Trophoblast cell (in vitro differentiated cells and primary cell): ENCODE measurements at regions not wholly inside any gene's neighbourhood (a gene's known extent, or its start where the extent isn't known, plus 50 kb on each side); places are given as distances from the start of the nearest gene placed in this dataset.

Experiments used
- DNase-seq, 2 donors: peaks; one replicate each; pipeline ENCODE4 v3.0.0-alpha.2; 2016
- H2AFZ ChIP-seq: 2 replicates; pipeline ENCODE4 v1.6.1; 2013; ENCODE audit warnings: low read length, moderate library complexity, mild to moderate bottlenecking; ENCODE audit not compliant: insufficient read depth, poor library complexity
- H2AK5ac ChIP-seq: 2 replicates; pipeline ENCODE4 v1.6.1; 2013; ENCODE audit warnings: mild to moderate bottlenecking, low read length
- H2BK120ac ChIP-seq: 2 replicates; pipeline ENCODE4 v1.6.1; 2013; ENCODE audit warnings: low read length, mild to moderate bottlenecking, moderate library complexity; ENCODE audit not compliant: insufficient read depth, poor library complexity
- H2BK12ac ChIP-seq: 2 replicates; pipeline ENCODE4 v1.6.1; 2013; ENCODE audit warnings: mild to moderate bottlenecking, low read length, moderate library complexity
- H2BK5ac ChIP-seq: 2 replicates; pipeline ENCODE4 v1.6.1; 2013; ENCODE audit warnings: low read length, low read depth, moderate library complexity, mild to moderate bottlenecking; ENCODE audit not compliant: poor library complexity
- H3K14ac ChIP-seq: 2 replicates; pipeline ENCODE4 v1.6.1; 2013; ENCODE audit warnings: mild to moderate bottlenecking, low read length
- H3K18ac ChIP-seq: 2 replicates; pipeline ENCODE4 v1.6.1; 2013; ENCODE audit warnings: mild to moderate bottlenecking, low read length
- H3K23ac ChIP-seq: 2 replicates; pipeline ENCODE4 v1.6.1; 2013; ENCODE audit warnings: low read length
- H3K27ac ChIP-seq: 2 replicates; pipeline ENCODE4 v1.5.1; 2013; ENCODE audit warnings: low read depth, mild to moderate bottlenecking, inconsistent platforms, low read length, moderate library complexity
- H3K27me3 ChIP-seq: 2 replicates; pipeline ENCODE4 v1.6.1; 2013; ENCODE audit warnings: inconsistent platforms, mild to moderate bottlenecking, low read length, moderate library complexity; ENCODE audit not compliant: insufficient read depth
- H3K36me3 ChIP-seq, 2 experiments: 1 replicate in 1 of 2; 2 replicates in 1 of 2; pipeline ENCODE4 v1.6.1; 2013; ENCODE audit warnings: low read length in 2 of 2, mild to moderate bottlenecking in 2 of 2, moderate library complexity in 1 of 2; ENCODE audit not compliant: insufficient read depth in 2 of 2, control insufficient read depth in 1 of 2
- H3K4ac ChIP-seq: 2 replicates; pipeline ENCODE4 v1.6.1; 2013; ENCODE audit warnings: low read depth, mild to moderate bottlenecking, low read length, moderate library complexity
- H3K4me1 ChIP-seq, 2 experiments: 1 replicate in 1 of 2; 2 replicates in 1 of 2; pipeline ENCODE4 v1.6.1; 2013; ENCODE audit warnings: low read length in 2 of 2, mild to moderate bottlenecking in 2 of 2, moderate library complexity in 1 of 2; ENCODE audit not compliant: insufficient read depth in 2 of 2, control insufficient read depth in 1 of 2
- H3K4me2 ChIP-seq: 2 replicates; pipeline ENCODE4 v1.6.1; 2013; ENCODE audit warnings: inconsistent platforms, mild to moderate bottlenecking, low read length, moderate library complexity
- H3K4me3 ChIP-seq: 2 replicates; pipeline ENCODE4 v1.5.1; 2013; ENCODE audit warnings: mild to moderate bottlenecking, low read depth, low read length, inconsistent platforms
- H3K79me1 ChIP-seq: one replicate; pipeline ENCODE4 v1.6.1; 2013; ENCODE audit warnings: low read length
- H3K79me2 ChIP-seq: 2 replicates; pipeline ENCODE4 v1.6.1; 2013; ENCODE audit warnings: low read length, mild to moderate bottlenecking; ENCODE audit not compliant: control insufficient read depth, insufficient read depth, poor library complexity
- H3K9ac ChIP-seq: 2 replicates; pipeline ENCODE4 v1.6.1; 2013; ENCODE audit warnings: mild to moderate bottlenecking, low read length
- H3K9me3 ChIP-seq: 2 replicates; pipeline ENCODE4 v1.6.1; 2013; ENCODE audit warnings: low read depth, mild to moderate bottlenecking, control low read depth, inconsistent platforms, low read length; ENCODE audit not compliant: insufficient read depth
- H4K12ac ChIP-seq: 2 replicates; pipeline ENCODE4 v1.6.1; 2013; ENCODE audit warnings: low read depth, mild to moderate bottlenecking, low read length, moderate library complexity
- H4K8ac ChIP-seq: 2 replicates; pipeline ENCODE4 v1.6.1; 2013; ENCODE audit warnings: low read depth, mild to moderate bottlenecking, low read length, moderate library complexity
- H4K91ac ChIP-seq: one replicate; pipeline ENCODE4 v1.6.1; 2013; ENCODE audit warnings: low read depth, mild to moderate bottlenecking, low read length, moderate library complexity
- WGBS: extraction: QIAGEN DNeasy Blood & Tissue Kit; methylation state at CpG from one replicate; pipeline ENCODE4 v1.1.7; 2013; ENCODE audit warnings: missing lambda C conversion rate; ENCODE audit not compliant: insufficient read length, insufficient coverage; ENCODE audit errors: extremely low coverage; 5-methylcytosine and 5-hydroxymethylcytosine counted together

GRCh38 chr11:130719220-130719915 lies 196.9 kb downstream of the SNX19 start:
- no peak overlapping the region for H2BK5ac ChIP-seq
- no peak overlapping the region for H4K12ac ChIP-seq
- no peak overlapping the region for H2AFZ ChIP-seq
- H3K4me1 ChIP-seq: peaks cover 9 to 18% of the 10 kb centered on the region in 2 experiments
- no peak overlapping the region for H3K9ac ChIP-seq
- H4K8ac ChIP-seq: no peak overlapping the region
- no peak overlapping the region for H2BK120ac ChIP-seq
- no peak overlapping the region for H3K18ac ChIP-seq
- no peak overlapping the region for H3K23ac ChIP-seq
- peak overlapping the region; percentile 46 for H3K4me3 ChIP-seq
- no peak overlapping the region for H2AK5ac ChIP-seq
- H3K79me2 ChIP-seq: no peaks in the 10 kb centered on the region
- no peak overlapping the region for H3K27ac ChIP-seq
- H2BK12ac ChIP-seq: no peak overlapping the region
- H3K27me3 ChIP-seq: no peaks in the 10 kb centered on the region
- peaks cover 5% of the 10 kb centered on the region for H3K9me3 ChIP-seq
- no peak overlapping the region for H3K14ac ChIP-seq
- no peaks in the 10 kb centered on the region for H3K36me3 ChIP-seq
- H3K79me1 ChIP-seq: peaks cover 4% of the 10 kb centered on the region
- WGBS: no CpG with 5 or more reads among the region's 14 CpGs
- no peak overlapping the region for H3K4me2 ChIP-seq
- peak in 1 of 2 donors; percentile 16 for DNase-seq
- no peak overlapping the region for H3K4ac ChIP-seq
- H4K91ac ChIP-seq: no peak overlapping the region

GRCh38 chr11:130720232-130721022 lies 195.9 kb downstream of the SNX19 start:
- Histone ChIP-seq H3K9ac (no peak overlapping the region), H3K14ac (no peak overlapping the region), H3K4me2 (no peak overlapping the region), H3K79me1 (peaks cover 4% of the 10 kb centered on the region), H3K18ac (no peak overlapping the region), H3K4me1 (peaks cover 9 to 18% of the 10 kb centered on the region in 2 experiments), H3K4ac (no peak overlapping the region), H2AK5ac (no peak overlapping the region), H4K12ac (no peak overlapping the region), H2BK12ac (no peak overlapping the region), H2AFZ (no peak overlapping the region), H3K4me3 (peak overlapping the region; percentile 17), H2BK120ac (no peak overlapping the region), H3K36me3 (no peaks in the 10 kb centered on the region), H3K27me3 (no peaks in the 10 kb centered on the region), H3K27ac (no peak overlapping the region), H4K8ac (no peak overlapping the region), H2BK5ac (no peak overlapping the region), H3K23ac (no peak overlapping the region), H3K9me3 (peaks cover 5% of the 10 kb centered on the region), H3K79me2 (no peaks in the 10 kb centered on the region), H4K91ac (no peak overlapping the region)
- no CpG with 5 or more reads among the region's 27 CpGs for WGBS
- peak; percentile 61 to 70 for DNase-seq

GRCh38 chr11:130721023-130721681 lies 195.1 kb downstream of the SNX19 start:
- no peaks in the 10 kb centered on the region for H3K36me3 ChIP-seq
- H4K8ac ChIP-seq: no peak overlapping the region
- H3K23ac ChIP-seq: no peak overlapping the region

GRCh38 chr11:130721736-130722135 lies 194.5 kb downstream of the SNX19 start:
- no peak overlapping the region for H2BK12ac ChIP-seq
- H2AFZ ChIP-seq: no peak overlapping the region
- H4K12ac ChIP-seq: no peak overlapping the region
- H2AK5ac ChIP-seq: no peak overlapping the region
- DNase-seq: peak; percentile 19 to 28
- peaks cover 7% of the 10 kb centered on the region for H3K9me3 ChIP-seq
- H4K8ac ChIP-seq: no peak overlapping the region
- peaks cover 4% of the 10 kb centered on the region for H3K79me1 ChIP-seq
- no CpG with 5 or more reads among the region's 6 CpGs for WGBS
- H4K91ac ChIP-seq: no peak overlapping the region
- no peaks in the 10 kb centered on the region for H3K27me3 ChIP-seq
- no peak overlapping the region for H3K23ac ChIP-seq
- no peaks in the 10 kb centered on the region for H3K36me3 ChIP-seq
- no peak overlapping the region for H3K14ac ChIP-seq
- H2BK5ac ChIP-seq: no peak overlapping the region
- H2BK120ac ChIP-seq: no peak overlapping the region
- H3K9ac ChIP-seq: no peak overlapping the region
- H3K4me2 ChIP-seq: no peak overlapping the region
- H3K4ac ChIP-seq: no peak overlapping the region
- no peak overlapping the region for H3K4me3 ChIP-seq
- H3K18ac ChIP-seq: no peak overlapping the region
- H3K79me2 ChIP-seq: no peaks in the 10 kb centered on the region
- peaks cover 11 to 18% of the 10 kb centered on the region in 2 experiments for H3K4me1 ChIP-seq
- no peak overlapping the region for H3K27ac ChIP-seq

More at GRCh38 chr11:130721023-130721681, 195.1 kb downstream of the SNX19 start:
- Histone ChIP-seq H2AFZ (no peak overlapping the region), H3K79me1 (peaks cover 4% of the 10 kb centered on the region), H2BK5ac (no peak overlapping the region), H2BK12ac (no peak overlapping the region), H3K79me2 (no peaks in the 10 kb centered on the region), H3K14ac (no peak overlapping the region), H3K4me2 (no peak overlapping the region), H3K9me3 (peaks cover 7% of the 10 kb centered on the region), H3K4ac (no peak overlapping the region), H2BK120ac (no peak overlapping the region), H2AK5ac (no peak overlapping the region), H3K27me3 (no peaks in the 10 kb centered on the region), H3K4me3 (no peak overlapping the region), H4K91ac (no peak overlapping the region), H3K18ac (no peak overlapping the region), H3K4me1 (peaks cover 9 to 18% of the 10 kb centered on the region in 2 experiments), H4K12ac (no peak overlapping the region), H3K27ac (no peak overlapping the region), H3K9ac (no peak overlapping the region)
- no CpG with 5 or more reads among the region's 5 CpGs for WGBS
- no peak for DNase-seq
